ENCODE measurements at regions not wholly inside any gene's neighbourhood (a gene's known extent, or its start where the extent isn't known, plus 50 kb on each side); places are given as distances from the start of the nearest gene placed in this dataset.

DNA sequence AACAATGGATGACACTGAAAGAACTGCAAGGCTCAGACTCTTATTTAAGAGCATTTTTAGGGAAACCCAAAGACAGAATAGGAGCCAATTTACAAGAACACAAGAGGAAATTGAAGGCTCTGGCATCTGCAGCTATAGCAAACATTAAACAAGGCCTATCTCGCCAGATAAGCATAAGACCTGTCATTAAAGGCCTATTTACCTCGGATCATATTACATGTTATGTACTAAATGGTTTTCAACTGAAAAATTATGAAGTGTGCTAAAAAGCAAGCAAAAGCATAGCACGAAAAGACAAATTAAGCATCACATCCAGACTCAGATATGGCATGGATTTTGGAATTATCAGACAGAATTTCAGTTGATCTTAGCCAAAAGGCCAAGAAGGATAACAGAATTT, 617.1 kb downstream of the SQOR start:
- no peak for TF ChIP-seq TAF1 (IDR thresholded peaks at IDR 0.05; ENCODE audit: low read depth, low read length)
- TF ChIP-seq RAD21 (IDR thresholded peaks at IDR 0.05 in 1 of 2, conservative IDR thresholded peaks at IDR 0.05 in 1 of 2; ENCODE audit: low read depth in 2 of 2, low read length in 2 of 2) = no peak
- TF ChIP-seq, protein P1, sequence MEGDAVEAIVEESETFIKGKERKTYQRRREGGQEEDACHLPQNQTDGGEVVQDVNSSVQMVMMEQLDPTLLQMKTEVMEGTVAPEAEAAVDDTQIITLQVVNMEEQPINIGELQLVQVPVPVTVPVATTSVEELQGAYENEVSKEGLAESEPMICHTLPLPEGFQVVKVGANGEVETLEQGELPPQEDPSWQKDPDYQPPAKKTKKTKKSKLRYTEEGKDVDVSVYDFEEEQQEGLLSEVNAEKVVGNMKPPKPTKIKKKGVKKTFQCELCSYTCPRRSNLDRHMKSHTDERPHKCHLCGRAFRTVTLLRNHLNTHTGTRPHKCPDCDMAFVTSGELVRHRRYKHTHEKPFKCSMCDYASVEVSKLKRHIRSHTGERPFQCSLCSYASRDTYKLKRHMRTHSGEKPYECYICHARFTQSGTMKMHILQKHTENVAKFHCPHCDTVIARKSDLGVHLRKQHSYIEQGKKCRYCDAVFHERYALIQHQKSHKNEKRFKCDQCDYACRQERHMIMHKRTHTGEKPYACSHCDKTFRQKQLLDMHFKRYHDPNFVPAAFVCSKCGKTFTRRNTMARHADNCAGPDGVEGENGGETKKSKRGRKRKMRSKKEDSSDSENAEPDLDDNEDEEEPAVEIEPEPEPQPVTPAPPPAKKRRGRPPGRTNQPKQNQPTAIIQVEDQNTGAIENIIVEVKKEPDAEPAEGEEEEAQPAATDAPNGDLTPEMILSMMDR (IDR thresholded peaks at IDR 0.05; ENCODE audit: control extremely low read depth in 1 of 3, insufficient read depth in 1 of 3, low read depth in 1 of 3, low read length in 3 of 3) = no peak
- no peak for TF ChIP-seq SUZ12 (IDR thresholded peaks at IDR 0.05; ENCODE audit: low read length)
- TF ChIP-seq GABPA (IDR thresholded peaks at IDR 0.05; ENCODE audit: borderline replicate concordance, insufficient read depth, low read length) = no peak
- no peak for TF ChIP-seq POLR2AphosphoS5 (IDR thresholded peaks at IDR 0.05; ENCODE audit: low read depth, low read length)

All from H1 (cell line).